Keratinocyte (primary cell): ENCODE measurements at regions not wholly inside any gene's neighbourhood (a gene's known extent, or its start where the extent isn't known, plus 50 kb on each side); places are given as distances from the start of the nearest gene placed in this dataset.

Experiments used
- CTCF ChIP-seq, 3 experiments: IDR thresholded peaks in 1 of 3; conservative IDR thresholded peaks in 1 of 3; optimal IDR thresholded peaks in 1 of 3; 2 replicates in 2 of 3; 3 replicates in 1 of 3; pipeline versions ENCODE3 to v1.5.1; 2011; ENCODE audit warnings: low read length in 3 of 3, mild to moderate bottlenecking in 3 of 3, moderate library complexity in 2 of 3, control low read depth in 1 of 3, inconsistent platforms in 1 of 3; ENCODE audit not compliant: insufficient read depth in 2 of 3; ENCODE audit errors: extremely low read depth in 1 of 3
- EZH2 ChIP-seq: IDR thresholded peaks from one replicate; pipeline ENCODE4 v1.6.1; 2012; ENCODE audit warnings: inconsistent platforms, mild to moderate bottlenecking, low read length, moderate library complexity

GRCh38 chr5:89866410-89866809, 543.1 kb downstream of the CETN3 start:
- no peak for TF ChIP-seq CTCF (optimal IDR thresholded peaks at IDR 0.05 in 1 of 3, IDR thresholded peaks at IDR 0.05 in 1 of 3, conservative IDR thresholded peaks at IDR 0.05 in 1 of 3; ENCODE audit: extremely low read depth in 1 of 3, insufficient read depth in 2 of 3, low read length in 3 of 3)
- TF ChIP-seq EZH2 = no peak
